ENCODE measurements at regions not wholly inside any gene's neighbourhood (a gene's known extent, or its start where the extent isn't known, plus 50 kb on each side); places are given as distances from the start of the nearest gene placed in this dataset.
"Not testable (repeated sequence)": the region's sequence is repeated elsewhere in the genome, so short reads cannot be mapped to it uniquely, and the experiment has no call there.

- no peak for DNase-seq
Measured at GRCh38 chr19:20385061-20385460, 180.5 kb downstream of the ZNF737 start.

- no peak for DNase-seq
Measured at GRCh38 chr19:20371911-20372310, 193.7 kb downstream of the ZNF737 start.

DNA sequence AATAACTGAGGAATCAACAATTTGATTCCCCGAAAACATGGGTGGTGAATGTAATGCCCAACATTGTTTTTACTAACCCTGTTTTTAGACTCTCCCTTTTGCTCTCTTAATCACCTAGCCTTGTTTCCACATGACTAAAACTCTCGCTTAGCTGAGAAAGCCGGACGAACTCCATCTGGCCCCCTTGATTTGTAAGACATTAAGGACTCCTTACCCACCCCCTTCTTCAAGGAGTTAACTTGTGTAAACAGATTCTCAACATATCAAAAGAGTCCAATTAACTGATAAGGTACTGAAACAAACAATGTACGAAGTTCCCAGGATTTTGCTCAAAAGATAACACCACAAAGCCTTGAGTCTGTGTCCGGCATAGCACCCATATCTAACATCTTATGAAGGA is 194.3 kb downstream of the ZNF737 start:
- not testable (repeated sequence) for DNase-seq

GRCh38 chr19:20367811-20368294 is 197.7 kb downstream of the ZNF737 start:
- DNase-seq: no peak

- DNase-seq: no peak
Measured at GRCh38 chr19:20365146-20365545, 198.1 kb downstream of the ZNF486 start.

- DNase-seq: no peak
Measured at GRCh38 chr19:20359933-20360720, 193.1 kb downstream of the ZNF486 start.

GRCh38 chr19:20358841-20359465 is 191.9 kb downstream of the ZNF486 start:
- not testable (repeated sequence) for DNase-seq

DNA sequence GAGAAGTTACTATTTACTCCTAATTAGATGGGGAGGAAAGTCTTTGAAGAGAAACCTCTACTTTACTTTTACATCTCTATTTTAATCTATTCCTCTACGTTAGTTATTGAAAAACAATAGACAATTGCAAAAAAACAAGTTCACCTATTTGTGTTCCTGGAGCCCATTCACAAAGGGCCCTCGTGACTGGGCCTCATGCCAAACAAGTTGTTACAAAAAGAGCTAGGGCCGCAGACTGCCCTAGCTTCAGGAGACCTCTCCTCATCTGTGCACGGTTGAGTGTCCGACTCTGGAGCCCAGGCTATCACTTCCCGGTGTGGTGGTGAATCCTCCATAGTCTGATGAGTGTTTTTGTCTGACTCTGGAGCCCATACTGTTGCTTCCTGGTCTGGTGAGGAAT is 190.9 kb downstream of the ZNF486 start:
- DNase-seq: no peak

DNA sequence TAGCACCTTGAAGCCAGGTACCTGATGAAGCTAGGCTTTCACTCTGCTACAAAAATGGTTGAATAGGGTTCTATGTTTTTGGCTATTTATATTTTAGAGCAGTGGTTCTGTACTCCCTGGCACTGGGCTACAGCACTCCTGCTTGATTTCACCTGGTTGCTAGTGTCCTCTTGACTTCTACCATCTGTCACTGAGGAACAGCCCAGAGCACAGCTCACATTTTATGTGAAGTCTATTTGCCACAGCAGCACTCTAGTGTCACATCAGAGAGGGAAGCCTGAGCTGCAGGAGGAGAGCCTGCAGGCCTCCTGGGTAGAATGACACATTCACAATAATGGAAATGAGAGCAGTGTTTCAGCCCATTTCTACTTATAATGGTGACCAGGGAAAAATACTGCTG is 184.2 kb downstream of the ZNF486 start:
- no peak for DNase-seq

- no peak for DNase-seq
Measured at GRCh38 chr19:20349206-20349605, 182.2 kb downstream of the ZNF486 start.

- DNase-seq: no peak
Measured at GRCh38 chr19:20339444-20339843, 172.4 kb downstream of the ZNF486 start.

DNA sequence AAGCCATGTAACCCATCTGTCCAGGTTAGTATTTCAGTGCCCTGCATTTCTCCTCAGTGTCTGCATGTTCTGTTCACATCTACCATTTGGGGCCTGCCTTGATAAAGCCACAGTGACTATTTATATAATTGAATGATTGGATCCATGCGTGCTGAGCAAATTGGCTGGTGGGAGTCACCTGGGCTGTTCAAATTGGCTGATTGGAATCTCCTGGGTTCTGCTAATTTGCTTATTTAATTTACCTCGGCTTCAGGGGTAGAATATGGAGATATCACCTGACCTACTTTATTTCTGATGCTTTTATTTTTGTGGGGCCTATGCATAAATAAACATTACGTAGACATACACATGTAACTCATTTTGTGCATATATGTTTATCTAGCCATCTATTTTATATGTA is 167.7 kb downstream of the ZNF486 start:
- DNase-seq: no peak

DNA sequence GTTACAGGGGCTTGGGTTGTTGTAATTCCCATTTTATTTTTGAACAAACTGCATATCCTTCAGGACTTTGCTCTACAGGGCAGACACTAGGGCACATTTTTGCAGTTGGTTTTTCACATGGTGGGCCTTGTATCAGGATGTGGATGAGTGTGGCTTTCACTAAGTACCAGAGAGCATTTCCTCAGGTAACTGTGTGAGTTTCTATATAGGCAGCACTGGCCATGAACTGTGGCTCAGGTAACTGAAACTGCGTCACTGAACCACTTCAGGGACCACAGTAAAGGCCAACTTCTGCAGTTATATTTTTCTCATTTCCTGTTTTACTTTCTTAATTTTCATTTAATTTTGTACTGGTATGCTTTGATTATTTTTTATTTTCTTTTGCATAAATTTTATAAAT is 166.5 kb downstream of the ZNF486 start:
- DNase-seq: no peak

DNA sequence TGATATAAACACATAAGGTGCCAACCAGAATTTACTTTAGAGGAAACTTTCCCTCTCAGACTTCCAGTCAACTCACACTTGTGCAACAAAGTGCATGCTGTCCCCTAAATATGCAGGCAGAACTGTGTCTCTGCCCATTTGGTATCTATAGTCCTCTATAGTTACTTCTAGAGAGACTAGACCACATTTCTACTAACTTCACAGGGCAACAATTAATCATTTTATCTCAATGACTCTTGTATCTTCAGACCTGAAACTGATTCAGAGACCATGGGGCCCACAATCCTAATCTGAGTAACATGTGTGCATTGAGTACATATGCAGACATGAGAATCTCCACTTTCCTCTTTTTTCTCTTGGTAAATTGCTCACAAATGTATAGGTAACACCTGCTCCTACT is 158.1 kb downstream of the ZNF486 start:
- no peak for DNase-seq

DNA sequence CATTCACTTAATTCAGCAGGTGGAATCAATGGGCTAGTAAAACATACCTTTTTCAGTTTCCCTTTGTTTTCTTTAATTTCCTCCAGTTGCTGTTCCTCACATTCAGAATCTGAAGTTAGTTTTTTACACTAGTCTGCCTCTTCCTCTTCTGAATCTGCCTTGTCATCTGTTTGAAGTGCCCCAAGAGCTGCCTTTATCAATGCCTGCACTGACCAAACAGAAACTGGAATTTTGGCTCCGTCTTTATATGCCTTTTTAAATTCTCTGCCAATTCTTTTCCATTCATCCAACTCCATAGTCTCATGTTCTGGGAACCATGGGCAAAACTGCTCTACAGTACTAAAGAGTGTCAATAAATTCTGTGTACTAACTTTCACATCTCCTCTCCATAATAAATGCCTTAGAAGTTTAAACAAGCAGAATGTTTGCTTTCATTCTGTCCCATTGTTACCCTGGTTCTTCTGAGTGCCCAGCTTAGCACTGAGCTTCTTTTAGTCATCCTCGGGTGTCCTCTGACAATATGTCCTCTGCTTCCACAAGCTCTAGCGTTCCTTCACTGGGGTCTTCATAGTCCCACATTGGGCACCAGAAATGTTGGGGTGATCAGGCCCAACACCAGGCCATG is 154.2 kb downstream of the ZNF486 start:
- DNase-seq: no peak

DNA sequence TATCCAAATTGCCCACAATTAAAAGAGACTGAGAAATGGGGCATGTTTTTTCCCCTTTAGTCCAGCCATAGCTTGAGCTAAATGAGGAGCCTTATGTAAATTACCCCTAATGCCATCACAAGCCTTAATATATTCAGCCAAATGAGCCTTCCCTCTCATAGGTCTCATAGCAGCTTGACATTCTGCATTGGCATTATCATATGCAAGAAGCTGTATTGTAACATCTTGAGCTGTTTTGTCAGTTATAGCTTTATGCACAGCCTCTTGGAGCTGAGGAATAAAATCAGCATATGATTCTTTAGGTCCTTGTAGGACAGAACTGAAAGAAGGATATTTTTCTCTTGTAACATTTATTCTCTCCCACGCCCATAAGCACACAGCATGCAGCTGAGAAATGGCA is 153.2 kb downstream of the ZNF486 start:
- DNase-seq: no peak

- DNase-seq: no peak
Measured at GRCh38 chr19:20318616-20319015, 151.6 kb downstream of the ZNF486 start.

DNA sequence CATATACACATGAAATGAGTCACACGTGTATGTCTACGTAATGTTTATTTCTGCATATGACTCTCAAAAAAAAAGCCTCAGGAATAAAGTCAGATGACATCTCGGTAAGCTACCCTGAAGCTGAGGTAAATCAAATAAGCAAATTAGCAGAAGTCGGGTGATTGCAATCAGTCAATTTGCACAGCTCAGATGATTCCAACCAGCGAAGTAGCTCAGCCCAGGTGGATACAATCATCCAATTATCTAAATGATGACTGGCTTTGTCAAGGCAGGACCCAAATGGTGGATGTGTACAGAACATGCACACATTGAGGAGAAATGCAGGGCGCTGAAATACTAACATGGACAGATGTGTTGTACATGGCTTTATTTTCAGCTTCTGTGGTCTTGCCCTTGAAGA is 148.5 kb downstream of the ZNF486 start:
- no peak for DNase-seq

- no peak for DNase-seq
Measured at GRCh38 chr19:20313894-20314293, 146.9 kb downstream of the ZNF486 start.

GRCh38 chr19:20307127-20307526 is 140.1 kb downstream of the ZNF486 start:
- DNase-seq: no peak

- not testable (repeated sequence) for DNase-seq
Measured at GRCh38 chr19:20296314-20296713, 129.3 kb downstream of the ZNF486 start.

DNA sequence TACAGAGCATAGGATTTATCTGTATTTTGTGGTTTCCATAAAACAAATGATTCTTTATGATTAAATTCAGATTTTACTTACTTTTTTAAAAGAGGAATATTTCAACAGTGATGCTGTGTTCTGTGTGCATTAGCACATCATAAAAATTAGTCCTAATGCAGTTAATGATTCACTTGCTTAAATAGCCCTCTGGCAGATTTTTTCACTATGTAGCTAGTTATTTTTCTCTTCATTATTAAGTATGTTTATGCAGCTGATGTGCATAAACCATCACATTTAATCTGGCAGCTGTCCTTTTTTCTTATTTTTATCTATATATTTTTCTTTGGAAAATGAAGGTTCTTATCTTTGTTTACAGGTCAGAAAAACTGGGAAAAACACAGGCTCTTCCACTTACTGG is 127.2 kb downstream of the ZNF486 start:
- no peak for DNase-seq

DNA sequence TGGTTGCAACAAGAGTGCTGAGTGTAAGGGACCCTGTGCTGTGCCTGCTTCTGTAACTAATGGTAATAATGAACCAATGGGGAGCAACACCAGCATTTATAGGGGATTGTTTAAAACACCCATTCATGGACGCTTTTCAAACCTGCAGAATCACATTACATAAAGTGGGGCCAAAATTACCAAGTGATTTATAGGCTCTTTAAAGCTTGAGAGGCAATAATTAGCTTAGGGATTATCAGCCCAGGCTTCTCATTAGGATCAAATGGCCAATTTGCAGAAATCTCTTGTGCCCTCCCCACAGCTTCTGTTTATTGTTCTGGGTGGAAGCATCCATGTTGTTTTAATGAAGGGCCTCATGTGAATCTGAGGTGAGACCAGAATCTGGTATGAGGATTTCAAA is 125.5 kb downstream of the ZNF486 start:
- not testable (repeated sequence) for DNase-seq

GRCh38 chr19:20289186-20289585 is 122.2 kb downstream of the ZNF486 start:
- no peak for DNase-seq
